Stimulated activated CD4-positive, alpha-beta T cell treated with anti-CD3 and anti-CD28 coated beads, Interleukin-4, amount 100 ng/mL, for 24 hours (primary cell): ENCODE measurements at regions not wholly inside any gene's neighbourhood (a gene's known extent, or its start where the extent isn't known, plus 50 kb on each side); places are given as distances from the start of the nearest gene placed in this dataset.
"Not testable (repeated sequence)": the region's sequence is repeated elsewhere in the genome, so short reads cannot be mapped to it uniquely, and the experiment has no call there.

ENCODE experiments used
- DNase-seq: peaks from one replicate; pipeline ENCODE4 v3.0.0-alpha.2; 2020

DNA sequence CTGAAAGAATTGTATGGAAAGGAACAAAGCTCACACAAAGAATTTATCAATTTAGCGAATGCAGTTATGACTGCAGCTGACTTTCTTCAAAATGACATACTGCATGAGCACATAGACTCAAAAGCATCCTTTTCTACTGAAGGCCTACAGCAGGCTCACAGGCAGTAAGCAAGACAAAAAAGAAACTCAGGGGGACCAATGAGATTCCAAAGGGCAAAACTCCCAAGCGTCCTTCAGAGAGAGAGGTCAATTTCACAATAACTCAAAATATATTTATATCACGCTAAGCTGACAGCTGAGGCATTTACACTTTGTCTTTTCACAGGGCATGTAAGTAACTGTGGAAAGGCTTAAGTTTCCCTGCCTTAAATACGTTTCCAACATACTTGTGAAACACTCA, 427.9 kb upstream of the RASGRP1 start:
- no peak for DNase-seq

DNA sequence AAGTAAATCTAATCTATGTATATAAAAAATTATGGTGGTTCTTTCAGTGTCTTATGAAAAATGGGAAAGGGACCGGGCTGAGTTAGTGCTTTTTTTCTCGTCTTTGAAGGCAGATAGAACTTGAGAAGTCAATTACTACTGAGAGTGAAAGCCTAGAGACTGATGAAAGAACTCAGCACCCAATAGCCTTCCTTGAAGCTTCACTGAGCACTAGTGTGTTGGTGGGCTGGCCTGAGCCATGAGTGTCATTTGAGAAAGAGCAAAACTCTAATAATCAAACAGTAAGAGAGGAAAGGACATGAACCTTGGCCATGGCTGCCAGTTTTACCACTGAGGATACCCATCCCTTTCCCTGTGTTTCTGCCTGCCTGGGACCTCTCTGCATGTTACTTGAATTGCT, 428.3 kb upstream of the RASGRP1 start:
- no peak for DNase-seq

DNA sequence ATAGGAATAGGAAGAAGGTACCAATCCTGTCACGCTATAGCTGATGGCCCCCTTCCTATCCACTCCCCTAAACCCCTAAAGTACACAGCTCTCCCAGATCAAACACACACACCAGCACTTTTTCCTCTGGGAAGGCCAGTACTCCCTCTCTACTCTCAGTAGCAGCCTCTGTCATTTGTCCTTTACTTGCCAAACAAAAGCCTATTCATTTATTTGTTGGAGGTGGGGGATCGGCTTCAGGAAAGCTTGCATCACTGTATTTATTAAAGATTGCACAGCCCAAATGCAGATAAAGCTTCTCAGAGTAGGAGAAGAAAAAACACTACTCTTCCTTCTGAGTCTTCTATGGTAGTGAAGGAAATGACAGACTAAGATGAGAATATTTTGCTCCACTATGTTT, 429.7 kb upstream of the RASGRP1 start:
- no peak for DNase-seq

DNA sequence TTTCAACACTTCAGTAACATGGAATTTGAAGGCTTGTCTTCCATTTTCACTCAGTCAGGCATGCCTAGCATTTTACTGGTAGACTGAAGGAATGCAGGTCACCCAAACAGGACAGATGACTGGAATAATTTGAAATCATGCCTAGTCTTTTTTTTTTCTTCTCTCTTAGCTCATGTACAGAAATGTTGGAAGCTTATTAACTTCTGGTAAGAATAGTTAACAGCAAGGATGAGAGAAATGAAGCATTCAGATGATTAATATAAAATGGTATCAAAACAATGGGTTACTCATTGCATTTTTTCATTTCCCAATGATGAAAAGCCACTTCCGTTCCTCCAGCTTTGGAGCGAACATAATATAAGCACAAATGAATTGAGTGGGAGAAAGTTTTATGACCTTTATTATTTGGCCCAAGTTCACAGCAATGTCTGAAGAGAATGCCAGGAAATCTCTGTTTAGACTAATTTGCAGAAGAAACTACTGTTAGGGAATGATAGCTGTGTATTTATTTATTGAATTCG, 431.6 kb upstream of the RASGRP1 start:
- no peak for DNase-seq

DNA sequence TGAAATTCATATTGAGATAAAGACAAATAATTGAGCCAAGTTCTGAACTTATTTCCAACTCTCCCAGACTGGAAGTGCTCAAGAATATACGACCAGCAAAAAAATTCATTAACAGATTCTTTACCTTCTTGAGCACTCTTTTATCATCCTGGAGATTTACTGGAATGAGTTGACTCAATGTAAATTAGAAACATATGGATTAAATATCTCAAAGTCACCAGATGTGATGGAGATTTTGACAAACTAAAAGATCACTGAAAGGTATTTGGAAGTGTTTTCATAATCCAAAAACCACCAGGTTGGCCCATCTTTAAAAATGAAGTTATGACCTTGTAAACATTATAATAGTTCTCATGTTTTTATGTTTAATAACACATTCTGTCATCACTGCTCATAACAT, 433.2 kb upstream of the RASGRP1 start:
- DNase-seq, result no peak

DNA sequence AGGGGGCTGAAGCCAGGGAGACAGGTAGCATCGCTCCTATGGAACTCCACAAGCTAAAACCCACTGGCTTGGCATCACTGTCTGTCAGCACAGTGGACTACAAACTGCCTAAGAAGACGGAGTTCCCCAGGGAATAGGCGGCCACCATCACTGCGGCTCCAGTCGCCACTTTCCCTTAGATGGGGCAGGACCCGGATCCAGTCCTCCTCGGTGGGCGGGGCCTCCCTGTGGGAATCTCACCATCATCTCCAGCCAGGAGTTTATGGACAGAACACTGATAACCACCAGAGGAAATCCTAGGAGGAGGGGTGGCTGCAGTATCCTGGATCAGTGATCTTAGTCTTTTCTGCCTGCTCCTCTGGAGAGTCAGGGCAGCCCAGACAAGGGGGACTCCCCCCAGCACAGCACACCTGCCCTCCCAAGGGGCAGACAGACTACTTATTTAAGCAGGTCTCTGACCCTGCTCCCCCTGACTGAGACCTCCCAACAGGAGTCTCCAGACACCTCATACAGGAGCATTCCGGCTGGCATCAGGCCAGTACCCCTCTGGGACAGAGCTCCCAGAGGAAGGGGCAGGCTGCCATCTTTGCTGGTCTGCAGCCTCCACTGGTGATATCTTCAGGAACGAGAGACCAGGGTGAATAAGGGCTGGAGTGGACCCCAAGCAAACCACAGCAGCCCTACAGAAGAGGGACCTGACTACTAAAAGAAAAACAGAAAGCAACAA, 435.6 kb upstream of the RASGRP1 start:
- no peak for DNase-seq

DNA sequence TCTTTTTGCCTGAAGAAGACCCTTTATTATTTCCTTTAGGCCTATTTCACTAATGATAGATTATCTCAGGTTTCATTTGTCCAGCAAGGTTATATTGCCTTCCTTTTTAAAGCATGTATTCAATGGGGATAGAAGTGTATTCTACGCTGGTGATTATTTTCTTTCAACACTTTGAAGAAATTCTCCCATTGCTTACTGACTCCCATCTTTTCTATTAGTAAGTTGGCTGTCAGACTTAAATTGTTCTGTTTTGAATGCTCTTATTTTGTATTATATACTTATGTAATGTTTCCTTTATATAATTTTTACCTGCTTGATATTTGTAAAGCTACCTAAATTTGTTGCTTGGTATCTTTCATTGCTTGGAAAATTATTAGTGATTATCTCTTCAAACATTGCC, 445.1 kb upstream of the RASGRP1 start:
- no peak for DNase-seq

DNA sequence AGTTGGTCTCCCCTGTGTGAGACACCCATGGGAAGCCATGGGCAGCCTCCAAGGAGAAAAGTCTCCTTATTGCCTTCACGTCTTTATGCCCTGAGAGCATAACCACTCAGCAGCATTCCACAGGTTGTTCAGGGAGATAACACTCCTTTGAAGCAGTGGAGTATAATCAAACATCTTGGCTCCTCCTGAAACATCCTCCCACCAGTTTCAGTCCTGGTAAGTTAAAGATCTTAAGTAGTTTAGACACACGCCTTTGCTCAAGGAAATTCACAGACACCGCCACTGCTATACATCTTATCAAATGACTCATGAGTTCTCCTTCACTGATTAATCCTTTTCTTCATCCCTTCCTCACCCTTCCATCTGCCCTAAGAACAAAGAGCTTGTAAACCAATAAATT, 446.5 kb upstream of the RASGRP1 start:
- DNase-seq, result not testable (repeated sequence)

DNA sequence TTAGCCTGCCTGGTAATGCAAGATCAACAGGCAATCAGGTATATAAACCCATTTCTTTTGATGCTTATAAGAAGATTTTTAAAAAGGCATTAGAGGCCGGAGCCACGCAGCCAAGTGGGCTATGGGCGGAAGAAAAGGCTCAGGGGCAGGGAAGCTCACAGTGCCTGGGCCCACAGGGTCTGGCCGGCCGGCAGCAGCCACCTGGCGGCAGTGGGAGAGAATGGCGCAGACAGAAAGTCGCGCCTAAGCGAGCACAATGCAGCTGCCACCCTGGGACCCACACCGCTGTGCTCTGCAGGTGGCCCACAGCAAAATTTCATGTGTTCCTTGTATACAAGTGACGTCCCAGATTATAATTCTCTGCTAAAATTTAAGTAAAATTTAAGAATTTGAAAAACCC, 448.6 kb upstream of the RASGRP1 start:
- no peak for DNase-seq

DNA sequence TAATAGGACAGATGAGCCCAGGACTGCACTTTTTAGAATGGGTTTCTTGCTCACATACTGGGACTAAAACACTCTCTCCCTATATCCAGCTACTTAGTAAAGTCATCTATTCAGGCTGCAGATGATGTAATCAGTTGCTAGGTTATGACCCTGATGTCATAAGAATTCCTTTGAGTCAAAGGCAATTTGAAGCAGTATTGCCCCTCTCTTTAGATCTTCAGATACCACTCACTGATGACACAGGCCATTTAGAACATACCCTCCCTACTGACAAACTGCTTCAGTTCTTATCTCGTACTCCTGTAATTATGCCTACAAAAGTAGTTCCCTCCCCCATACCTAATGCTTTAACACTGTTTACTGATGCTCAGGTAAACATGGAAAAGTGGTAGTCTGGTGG, 450.1 kb upstream of the RASGRP1 start:
- no peak for DNase-seq

DNA sequence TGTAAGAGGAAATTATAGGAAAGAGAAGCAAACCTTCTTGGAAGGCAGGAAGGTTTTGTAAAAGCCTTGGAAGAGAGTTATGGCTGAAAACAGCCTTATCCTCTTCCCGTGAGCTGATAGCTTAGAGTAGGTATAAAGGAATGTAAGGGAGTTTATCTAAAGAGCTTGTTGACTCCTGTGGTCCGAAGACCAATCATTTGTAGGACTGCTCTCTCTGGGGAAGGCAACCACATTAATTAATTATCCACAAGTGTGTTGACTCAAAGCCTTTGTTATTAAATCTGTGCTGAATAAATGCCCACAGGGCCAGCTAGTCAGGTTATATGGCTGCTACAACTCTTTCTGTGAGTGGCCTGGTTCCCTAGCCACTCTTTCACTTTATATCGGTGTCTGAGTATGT, 452.1 kb upstream of the RASGRP1 start:
- no peak for DNase-seq

DNA sequence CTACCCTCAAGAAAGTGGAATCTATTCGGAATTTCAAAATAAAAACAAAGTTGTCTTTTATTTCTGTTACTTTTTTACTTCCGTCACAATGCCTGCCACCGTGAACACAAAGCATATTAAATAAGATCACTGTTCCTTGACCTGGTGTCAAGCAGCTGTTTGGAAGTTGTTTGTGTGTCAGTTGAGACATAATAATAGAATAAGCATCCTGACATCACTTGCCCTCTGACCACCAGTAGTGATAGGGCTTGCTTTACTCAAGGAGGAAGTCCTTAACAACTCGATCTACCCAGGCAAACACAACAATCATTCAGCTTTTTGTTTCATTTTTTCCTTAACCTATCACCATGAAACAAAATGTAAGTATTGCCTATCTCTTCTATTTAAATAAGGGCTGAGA, 454.4 kb upstream of the RASGRP1 start:
- DNase-seq, result no peak

DNA sequence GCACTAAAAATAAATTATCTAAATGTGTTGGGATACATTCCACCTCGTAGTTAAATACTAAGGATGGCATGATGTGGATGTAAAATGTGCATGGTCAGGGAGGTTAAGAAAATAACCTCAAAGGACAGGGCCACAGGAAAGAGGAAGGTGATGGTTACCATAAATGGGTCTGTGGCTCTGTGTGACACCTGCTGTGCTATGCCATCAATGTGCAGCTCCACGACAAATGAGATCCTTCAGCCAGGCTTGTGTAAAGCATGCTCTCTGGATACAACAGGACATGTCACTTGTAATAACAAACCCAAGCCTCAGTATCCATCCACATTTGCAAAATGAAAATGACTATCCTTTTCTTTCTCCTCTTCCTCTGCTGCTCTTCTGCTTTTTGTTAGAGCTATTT, 456.7 kb upstream of the RASGRP1 start:
- no peak for DNase-seq

DNA sequence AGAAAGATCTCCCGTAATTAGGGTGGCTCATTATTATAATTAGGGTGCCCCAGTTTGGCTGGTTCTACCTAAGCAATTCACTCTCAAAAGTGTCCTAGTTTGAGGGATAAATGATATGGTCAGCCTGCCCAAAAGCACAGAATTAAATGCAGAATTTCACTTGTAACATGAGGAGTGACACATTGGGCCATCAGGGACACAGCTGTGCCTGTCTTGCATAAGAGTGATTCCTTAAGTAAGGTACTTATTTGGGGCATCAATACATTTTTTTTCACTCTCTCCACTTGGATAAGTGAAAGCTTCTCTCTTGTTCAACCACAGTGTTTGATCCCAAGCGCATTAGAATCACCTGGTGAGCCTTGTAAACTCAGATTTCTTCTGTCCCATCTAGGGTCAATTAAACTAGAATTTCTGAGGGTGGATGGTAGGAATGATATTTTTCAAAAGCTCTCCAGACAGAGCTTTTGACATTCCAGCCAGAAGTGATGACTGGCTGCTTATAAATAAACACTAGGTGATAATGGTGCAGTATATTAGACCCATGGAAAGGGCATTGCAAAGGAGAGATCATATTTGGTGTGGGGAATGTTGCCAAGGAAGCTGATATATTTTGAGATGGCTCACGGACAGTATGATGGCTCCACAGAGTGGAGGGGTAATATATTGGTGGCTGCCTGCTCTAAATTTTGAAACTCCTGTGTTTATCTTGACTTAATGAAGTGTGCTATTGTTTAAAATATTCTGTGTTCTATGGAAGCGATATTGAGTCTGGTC, 458.1 kb upstream of the RASGRP1 start:
- DNase-seq, result no peak

DNA sequence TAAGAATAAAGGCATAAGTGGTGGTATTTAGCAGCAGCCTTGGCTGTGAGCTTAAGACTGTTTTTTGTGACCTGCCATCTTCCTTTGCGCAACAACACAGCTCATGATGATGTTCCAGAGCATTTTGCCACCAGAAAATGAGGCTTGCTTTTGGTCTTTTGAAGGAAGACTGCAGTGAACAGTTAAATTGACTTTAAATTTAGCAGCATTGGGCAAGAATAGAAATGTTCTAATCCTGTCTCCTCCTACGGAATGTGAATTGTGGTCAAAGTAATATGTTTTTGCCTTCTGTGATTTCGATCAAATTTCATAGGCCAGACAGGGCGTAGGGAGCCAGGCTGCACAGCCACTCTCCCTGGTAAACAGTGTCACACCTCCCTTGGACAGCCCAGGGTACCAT, 460.7 kb upstream of the RASGRP1 start:
- no peak for DNase-seq

DNA sequence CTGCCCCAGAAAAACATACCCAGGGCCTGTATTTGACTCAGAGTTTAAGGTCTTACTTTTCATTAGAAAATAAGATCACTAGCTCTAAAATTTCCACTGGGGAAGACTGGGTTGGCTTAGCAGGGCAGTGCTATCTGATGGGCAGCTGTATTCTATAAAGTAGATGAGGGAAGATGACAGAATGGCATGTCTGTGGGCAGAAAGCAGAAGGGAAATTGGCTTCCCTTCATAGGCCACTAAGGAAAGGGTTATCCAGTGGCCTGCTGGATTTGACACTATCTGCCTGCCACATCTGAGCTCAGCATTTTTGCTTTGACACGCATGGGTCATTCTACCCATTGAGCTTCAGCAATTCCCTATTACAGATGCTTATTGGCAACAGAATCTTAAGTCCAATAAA, 461.3 kb upstream of the RASGRP1 start:
- no peak for DNase-seq

DNA sequence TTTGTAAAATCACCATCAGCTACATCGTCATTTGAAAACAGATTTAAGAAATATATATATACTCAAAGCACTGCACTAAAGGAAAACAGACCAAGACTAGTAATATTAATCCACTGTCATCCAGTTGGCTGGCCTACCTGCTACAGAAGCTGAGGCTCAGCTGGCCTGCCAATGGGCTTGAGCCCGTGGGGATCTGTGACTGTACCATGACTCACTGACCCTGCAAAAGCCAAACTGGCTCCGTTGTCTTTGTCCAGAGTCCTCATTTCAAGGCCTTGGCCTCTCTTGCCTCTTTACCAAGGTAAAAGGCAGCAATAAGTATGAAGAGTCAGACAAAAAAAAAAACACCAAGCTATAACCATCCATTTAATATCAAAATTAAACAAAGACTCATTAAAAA, 463.5 kb upstream of the RASGRP1 start:
- no peak for DNase-seq

DNA sequence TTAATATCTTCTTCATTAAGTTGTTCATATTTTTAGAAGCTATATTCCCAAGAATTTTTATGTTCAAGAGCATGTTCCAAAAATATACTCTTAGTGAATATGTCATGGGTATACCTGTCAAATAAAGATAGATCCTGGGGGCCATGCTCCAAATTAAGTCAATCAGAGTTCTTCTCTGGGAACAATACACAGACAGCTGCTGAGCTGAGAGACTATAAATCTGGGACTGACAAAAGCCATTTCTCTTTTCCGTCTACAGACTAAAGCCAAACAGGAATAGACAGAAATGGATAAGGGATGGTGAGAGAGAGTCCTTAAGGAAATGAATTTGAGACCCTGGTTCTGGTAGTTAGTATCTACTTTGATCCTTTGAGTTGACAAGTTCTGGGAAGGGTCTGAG, 465.1 kb upstream of the RASGRP1 start:
- no peak for DNase-seq

DNA sequence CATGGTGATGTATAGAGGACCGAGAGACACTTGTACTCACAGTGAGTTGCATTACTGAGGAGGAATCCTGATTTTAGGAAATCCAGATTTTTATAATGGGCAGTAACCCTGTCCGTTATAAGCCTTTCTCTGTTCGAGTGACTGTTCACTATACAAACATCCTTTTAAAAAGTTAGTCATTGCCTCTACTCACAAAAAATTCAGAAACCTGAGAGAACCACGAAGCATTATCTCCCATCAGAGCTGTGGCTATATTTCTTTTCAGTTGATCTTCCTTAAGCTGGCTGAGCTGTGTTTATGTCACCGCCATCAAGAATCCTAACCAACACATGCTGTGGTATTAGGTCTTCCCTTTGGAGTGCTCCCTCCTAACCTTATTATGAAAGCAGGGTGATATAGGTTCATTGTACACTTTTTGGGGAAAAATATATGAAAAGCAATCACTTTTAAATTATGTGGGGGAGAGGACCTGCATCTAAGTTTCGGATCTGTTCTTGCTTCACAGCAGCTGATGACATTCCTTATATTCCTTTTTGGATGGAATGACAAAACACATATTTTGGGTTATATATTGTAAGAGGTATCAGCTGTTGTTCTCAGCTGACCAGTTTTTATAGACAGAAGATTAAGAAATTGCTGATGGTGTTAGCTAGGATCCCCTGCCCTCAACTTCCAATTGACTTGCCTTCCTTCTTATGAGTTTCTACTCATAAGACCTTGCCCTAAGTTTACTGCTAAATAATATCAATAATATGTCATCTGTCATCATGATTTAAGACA, 465.9 kb upstream of the RASGRP1 start:
- no peak for DNase-seq

DNA sequence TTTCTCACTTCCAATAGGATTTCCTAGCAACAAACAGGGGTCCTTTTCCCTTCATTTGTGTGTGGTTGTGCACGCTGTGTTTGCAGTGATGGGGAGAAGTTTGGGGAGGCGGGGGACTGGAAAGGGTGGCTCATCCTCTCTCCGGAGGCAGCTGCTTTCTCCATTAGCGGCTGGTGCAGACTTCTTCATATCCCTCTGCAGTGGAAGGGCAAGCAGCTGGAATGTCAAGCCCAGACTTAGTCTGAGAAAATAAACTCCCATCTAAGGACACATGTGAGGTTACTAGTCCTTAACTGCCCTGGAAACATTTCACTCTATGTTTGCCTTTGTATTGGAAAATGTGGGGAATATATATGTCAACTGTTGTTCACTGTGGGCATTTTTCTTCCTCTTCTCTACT, 467.0 kb upstream of the RASGRP1 start:
- DNase-seq, result no peak

DNA sequence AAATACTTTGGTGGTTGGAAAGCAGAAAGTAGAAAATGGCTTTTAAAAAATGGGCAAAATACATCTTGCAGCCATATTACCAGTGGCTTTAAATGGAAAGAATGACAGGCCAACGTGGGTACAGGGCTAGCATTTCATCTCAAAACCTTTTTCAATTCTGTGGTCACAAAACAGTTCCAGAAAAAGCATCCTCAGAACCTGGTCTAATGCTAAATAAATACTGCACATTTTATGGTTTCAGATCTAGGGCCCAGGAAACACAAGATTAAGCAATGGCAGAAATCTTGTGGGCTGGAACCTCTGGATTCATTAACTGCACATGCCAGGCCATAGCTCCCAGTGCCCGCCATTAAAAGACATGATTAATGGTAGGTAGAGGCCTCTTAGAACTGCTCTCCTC, 470.2 kb upstream of the RASGRP1 start:
- no peak for DNase-seq

DNA sequence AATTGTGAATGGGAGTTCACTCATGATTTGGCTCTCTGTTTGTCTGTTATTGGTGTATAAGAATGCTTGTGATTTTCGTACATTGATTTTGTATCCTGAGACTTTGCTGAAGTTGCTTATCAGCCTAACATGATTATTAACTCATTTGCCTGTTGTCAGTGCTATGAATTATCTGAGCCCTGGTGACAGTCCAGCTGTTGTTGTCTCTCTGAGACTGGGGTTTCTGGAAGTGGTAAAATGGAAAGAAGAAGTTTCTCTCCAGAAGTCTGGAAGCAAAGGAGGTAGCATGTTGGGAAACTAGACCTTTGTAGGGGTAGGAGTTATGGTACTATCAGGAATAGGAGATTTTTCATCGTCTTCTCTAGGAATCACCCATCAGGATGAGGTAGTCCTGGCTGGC, 473.0 kb upstream of the RASGRP1 start:
- DNase-seq, result not testable (repeated sequence)

DNA sequence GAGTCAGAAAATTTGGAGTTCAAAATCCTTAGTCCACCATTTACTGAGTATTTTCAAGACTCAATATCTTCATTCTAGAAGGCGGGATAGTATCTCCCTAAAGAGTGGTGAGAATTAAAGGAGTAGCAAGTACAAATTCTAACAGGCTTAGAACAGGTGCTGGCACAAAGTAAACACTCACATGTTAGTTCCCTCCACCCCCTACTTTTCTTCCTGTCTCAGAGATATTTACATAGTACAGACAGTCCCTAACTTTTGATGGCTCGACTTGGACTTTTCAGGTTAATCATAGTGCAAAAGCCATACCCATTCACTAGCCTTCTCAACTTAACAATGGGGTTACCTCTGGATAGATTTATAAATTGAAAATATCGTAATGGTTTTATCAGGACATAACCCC, 476.2 kb upstream of the RASGRP1 start:
- no peak for DNase-seq

DNA sequence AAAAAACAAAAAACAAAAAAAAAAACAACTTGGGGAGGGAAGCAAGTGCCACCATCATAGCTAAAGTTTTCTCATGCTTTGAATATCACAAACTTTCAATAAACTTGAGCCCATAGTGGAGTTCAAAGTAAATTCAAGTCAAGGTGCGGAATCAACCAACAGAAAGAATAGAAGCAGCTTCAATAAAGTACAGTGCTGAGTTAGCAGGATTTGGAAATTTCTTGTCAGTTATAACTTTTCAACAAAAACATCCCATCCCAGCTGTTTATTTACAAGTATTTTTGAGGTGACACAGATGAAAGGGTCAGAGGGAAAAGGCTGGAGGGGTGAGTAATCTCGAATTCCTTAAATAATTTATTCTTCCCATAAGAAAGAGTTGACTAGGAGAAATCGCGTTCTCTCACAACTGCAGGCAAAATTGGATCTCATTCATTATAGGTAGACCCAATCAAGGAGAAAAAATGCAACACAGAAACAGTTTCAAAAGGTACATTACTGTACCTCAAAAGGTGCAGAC, 477.4 kb upstream of the RASGRP1 start:
- DNase-seq, result no peak
